Loucy (cell line): ENCODE measurements at regions not wholly inside any gene's neighbourhood (a gene's known extent, or its start where the extent isn't known, plus 50 kb on each side); places are given as distances from the start of the nearest gene placed in this dataset.

Experiments used
- H2AFZ ChIP-seq: fragments of 200-600 bp; sonication (generic); 2 replicates; pipeline ENCODE4 v1.6.0; 2016; ENCODE audit warnings: antibody characterized with exemption, mild to moderate bottlenecking, low read length, moderate library complexity
- H3F3A ChIP-seq: fragments of 200-600 bp; 2 replicates; pipeline ENCODE4 v1.6.0; 2016; ENCODE audit warnings: antibody characterized with exemption, low read depth, mild to moderate bottlenecking
- H3K27me3 ChIP-seq: fragments of 200-600 bp; sonication (generic); 2 replicates; pipeline ENCODE4 v1.6.1; 2014; ENCODE audit warnings: low read length, mild to moderate bottlenecking; ENCODE audit not compliant: insufficient read depth, poor library complexity, severe bottlenecking
- H3K36me3 ChIP-seq: fragments of 200-600 bp; sonication (generic); 2 replicates; pipeline ENCODE4 v1.6.1; 2016; ENCODE audit warnings: low read length; ENCODE audit not compliant: insufficient read depth
- H3K4me1 ChIP-seq: fragments of 200-600 bp; sonication (generic); 2 replicates; pipeline ENCODE4 v1.5.1; 2014; ENCODE audit warnings: low read length, mild to moderate bottlenecking; ENCODE audit not compliant: insufficient read depth, poor library complexity, severe bottlenecking
- H3K4me2 ChIP-seq: fragments of 200-600 bp; sonication (generic); 2 replicates; pipeline ENCODE4 v1.6.0; 2014; ENCODE audit warnings: antibody characterized with exemption, low read length, low read depth, mild to moderate bottlenecking; ENCODE audit not compliant: poor library complexity, severe bottlenecking
- H3K4me3 ChIP-seq: fragments of 200-600 bp; sonication (generic); 2 replicates; pipeline ENCODE4 v1.5.1; 2014; ENCODE audit warnings: low read length, mild to moderate bottlenecking, mixed read lengths; ENCODE audit not compliant: poor library complexity, severe bottlenecking
- H3K79me2 ChIP-seq: fragments of 200-600 bp; sonication (generic); 2 replicates; pipeline ENCODE4 v1.6.1; 2014; ENCODE audit warnings: low read length; ENCODE audit not compliant: insufficient read depth
- H3K9ac ChIP-seq: fragments of 200-600 bp; sonication (generic); 2 replicates; pipeline ENCODE4 v1.6.0; 2014; ENCODE audit warnings: mild to moderate bottlenecking, low read depth, low read length, moderate library complexity; ENCODE audit not compliant: poor library complexity, severe bottlenecking
- H3K9me2 ChIP-seq: fragments of 200-600 bp; sonication (generic); replicated peaks from 2 replicates; pipeline ENCODE4 v1.6.1; 2016; ENCODE audit warnings: low read depth, low read length, mixed read lengths
- H3K9me3 ChIP-seq: fragments of 200-600 bp; sonication (generic); 2 replicates; pipeline ENCODE4 v1.6.1; 2014; ENCODE audit warnings: mild to moderate bottlenecking, antibody characterized with exemption, low read length, low read depth; ENCODE audit not compliant: insufficient read depth
- H4K20me1 ChIP-seq: fragments of 200-600 bp; sonication (generic); 2 replicates; pipeline ENCODE4 v1.6.0; 2014; ENCODE audit warnings: antibody characterized with exemption, low read length, mild to moderate bottlenecking; ENCODE audit not compliant: insufficient read depth, poor library complexity, severe bottlenecking
- EZH2phosphoT487 ChIP-seq: fragments of 200-600 bp; IDR thresholded peaks from 2 replicates; pipeline ENCODE4 v1.6.1; 2018; ENCODE audit warnings: antibody characterized with exemption, mild to moderate bottlenecking, moderate library complexity, borderline replicate concordance
- TF ChIP-seq, protein P1 (sequence below): fragments of 200-600 bp; sonication (generic); conservative IDR thresholded peaks from 2 replicates; pipeline ENCODE4 v1.5.1; 2014; ENCODE audit warnings: mild to moderate bottlenecking, antibody characterized with exemption, low read length

DNA sequence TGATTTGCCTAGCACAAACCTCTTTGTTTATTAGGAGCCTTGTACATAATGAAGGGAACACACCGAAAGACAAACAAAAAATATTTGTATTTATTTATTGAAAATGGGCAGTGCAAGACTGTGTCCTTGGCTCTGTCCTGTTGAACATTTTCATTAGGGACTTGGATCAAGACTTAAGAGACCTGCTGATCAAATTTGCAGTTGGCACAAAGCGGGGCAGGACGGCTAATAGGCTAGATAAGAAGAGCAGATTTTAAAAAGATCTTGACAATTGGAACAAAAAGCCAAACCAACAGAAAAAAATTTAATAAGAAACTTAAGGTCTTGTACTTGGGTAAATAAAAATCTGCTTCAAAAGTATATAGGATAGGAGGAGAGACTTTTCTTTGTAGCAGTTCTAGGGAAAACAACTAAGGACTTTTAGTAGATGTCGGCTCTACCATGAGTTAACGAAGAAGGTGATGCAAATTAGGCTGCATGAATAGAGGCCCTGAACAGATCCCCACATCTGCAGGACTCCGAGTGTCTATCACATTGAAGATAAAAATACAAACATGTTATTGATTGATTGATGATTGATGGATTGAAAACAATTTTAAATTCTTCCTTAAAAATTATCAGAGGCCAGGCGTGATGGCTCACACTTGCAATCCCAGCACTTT lies 124.1 kb upstream of the SPACA1 start:
- H3K79me2 ChIP-seq = no peaks in the 10 kb centered on the region
- H3K36me3 ChIP-seq = no peaks in the 10 kb centered on the region
- H3K4me3 ChIP-seq = no peak overlapping the region
- no peak overlapping the region for H2AFZ ChIP-seq
- H3K9me3 ChIP-seq = no peaks in the 10 kb centered on the region
- TF ChIP-seq EZH2phosphoT487 = no peak
- TF ChIP-seq, protein P1, sequence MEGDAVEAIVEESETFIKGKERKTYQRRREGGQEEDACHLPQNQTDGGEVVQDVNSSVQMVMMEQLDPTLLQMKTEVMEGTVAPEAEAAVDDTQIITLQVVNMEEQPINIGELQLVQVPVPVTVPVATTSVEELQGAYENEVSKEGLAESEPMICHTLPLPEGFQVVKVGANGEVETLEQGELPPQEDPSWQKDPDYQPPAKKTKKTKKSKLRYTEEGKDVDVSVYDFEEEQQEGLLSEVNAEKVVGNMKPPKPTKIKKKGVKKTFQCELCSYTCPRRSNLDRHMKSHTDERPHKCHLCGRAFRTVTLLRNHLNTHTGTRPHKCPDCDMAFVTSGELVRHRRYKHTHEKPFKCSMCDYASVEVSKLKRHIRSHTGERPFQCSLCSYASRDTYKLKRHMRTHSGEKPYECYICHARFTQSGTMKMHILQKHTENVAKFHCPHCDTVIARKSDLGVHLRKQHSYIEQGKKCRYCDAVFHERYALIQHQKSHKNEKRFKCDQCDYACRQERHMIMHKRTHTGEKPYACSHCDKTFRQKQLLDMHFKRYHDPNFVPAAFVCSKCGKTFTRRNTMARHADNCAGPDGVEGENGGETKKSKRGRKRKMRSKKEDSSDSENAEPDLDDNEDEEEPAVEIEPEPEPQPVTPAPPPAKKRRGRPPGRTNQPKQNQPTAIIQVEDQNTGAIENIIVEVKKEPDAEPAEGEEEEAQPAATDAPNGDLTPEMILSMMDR = no peak
- H3F3A ChIP-seq = no peaks in the 10 kb centered on the region
- H4K20me1 ChIP-seq = no peaks in the 10 kb centered on the region
- no peak overlapping the region for H3K9ac ChIP-seq
- H3K9me2 ChIP-seq = no peaks in the 10 kb centered on the region
- H3K4me1 ChIP-seq = no peaks in the 10 kb centered on the region
- no peak overlapping the region for H3K4me2 ChIP-seq
- no peaks in the 10 kb centered on the region for H3K27me3 ChIP-seq

DNA sequence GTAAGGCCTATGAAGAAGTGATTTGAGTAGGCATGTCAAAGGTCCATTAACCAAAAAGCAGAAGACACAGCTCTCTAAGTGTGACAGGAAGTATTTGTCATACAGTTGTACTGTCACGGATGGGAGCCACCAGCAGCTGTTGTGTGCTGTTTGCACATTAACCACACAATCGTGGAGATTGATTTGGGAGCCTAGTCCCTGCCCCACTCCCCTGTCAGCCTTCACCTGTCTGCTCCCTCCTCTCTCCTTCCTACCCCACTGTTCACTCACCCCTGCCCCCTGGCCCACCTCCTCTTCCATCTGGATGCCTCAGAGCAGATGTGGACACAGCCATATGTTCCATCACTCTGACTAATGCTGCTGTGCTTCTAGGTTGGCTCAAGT lies 124.7 kb upstream of the SPACA1 start:
- H3K27me3 ChIP-seq = no peaks in the 10 kb centered on the region
- H3K36me3 ChIP-seq = no peaks in the 10 kb centered on the region
- H3F3A ChIP-seq = no peaks in the 10 kb centered on the region
- no peak overlapping the region for H3K9ac ChIP-seq
- H3K4me2 ChIP-seq = no peak overlapping the region
- no peaks in the 10 kb centered on the region for H4K20me1 ChIP-seq
- H3K4me1 ChIP-seq = no peaks in the 10 kb centered on the region
- no peaks in the 10 kb centered on the region for H3K9me3 ChIP-seq
- no peak overlapping the region for H3K4me3 ChIP-seq
- no peak for TF ChIP-seq EZH2phosphoT487
- TF ChIP-seq, protein P1 = no peak
- no peaks in the 10 kb centered on the region for H3K79me2 ChIP-seq
- H2AFZ ChIP-seq = no peak overlapping the region
- no peaks in the 10 kb centered on the region for H3K9me2 ChIP-seq

DNA sequence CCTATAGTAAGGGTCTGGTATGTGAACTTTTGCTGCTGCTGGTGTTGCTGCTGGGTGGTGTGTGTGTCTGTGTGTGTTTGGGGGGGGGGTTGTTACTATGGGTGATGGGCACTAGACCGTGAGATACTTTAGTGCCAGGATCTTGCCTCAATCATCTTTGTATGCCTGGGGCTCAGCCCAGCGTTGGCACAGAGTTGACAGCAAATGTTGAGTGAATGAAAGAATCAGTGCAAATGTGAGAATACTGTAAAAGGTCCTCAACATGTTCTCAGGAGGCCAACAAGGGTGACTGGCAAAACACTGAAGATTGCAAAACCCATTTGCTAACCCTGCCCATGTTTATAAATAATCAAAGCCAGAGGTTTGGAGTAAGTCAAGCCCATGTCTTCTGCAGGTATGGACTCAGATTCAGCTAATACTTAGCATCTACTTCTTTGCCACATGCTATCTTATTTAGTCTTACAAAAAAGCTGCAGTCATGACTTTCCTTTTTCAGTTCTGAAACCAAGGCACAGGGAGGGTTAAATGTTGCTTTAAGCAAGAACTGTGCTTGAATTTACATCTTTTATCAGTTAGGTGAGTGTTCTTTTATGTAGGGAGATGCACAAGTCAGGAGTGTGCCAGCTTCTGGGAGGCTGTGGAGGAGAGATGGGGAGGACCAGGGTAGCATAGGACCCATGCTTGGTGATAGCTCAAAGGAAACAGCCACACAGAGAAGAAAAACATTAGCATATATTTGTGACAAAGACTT lies 125.3 kb upstream of the SPACA1 start:
- H3F3A ChIP-seq = no peaks in the 10 kb centered on the region
- no peaks in the 10 kb centered on the region for H3K9me2 ChIP-seq
- H3K9ac ChIP-seq = no peak overlapping the region
- no peaks in the 10 kb centered on the region for H3K27me3 ChIP-seq
- H3K4me1 ChIP-seq = no peaks in the 10 kb centered on the region
- no peak overlapping the region for H3K4me2 ChIP-seq
- no peak overlapping the region for H2AFZ ChIP-seq
- H3K36me3 ChIP-seq = no peaks in the 10 kb centered on the region
- no peaks in the 10 kb centered on the region for H4K20me1 ChIP-seq
- H3K9me3 ChIP-seq = no peaks in the 10 kb centered on the region
- H3K4me3 ChIP-seq = no peak overlapping the region
- H3K79me2 ChIP-seq = no peaks in the 10 kb centered on the region
- TF ChIP-seq, protein P1 = no peak
- TF ChIP-seq EZH2phosphoT487 = no peak
